ENCODE measurements at regions not wholly inside any gene's neighbourhood (a gene's known extent, or its start where the extent isn't known, plus 50 kb on each side); places are given as distances from the start of the nearest gene placed in this dataset.

GRCh38 chr5:130452744-130453143, 548.5 kb downstream of the CHSY3 start (continued):
- TF ChIP-seq CHD7 (IDR thresholded peaks at IDR 0.05; ENCODE audit: insufficient replicate concordance, low read length) (no peak), GTF2F1 (IDR thresholded peaks at IDR 0.05; ENCODE audit: borderline replicate concordance, low read depth, low read length) (no peak), KDM5A (IDR thresholded peaks at IDR 0.05; ENCODE audit: low read length) (no peak)

Data from H1 (cell line).